Stimulated activated CD4-positive, alpha-beta T cell treated with anti-CD3 and anti-CD28 coated beads, Interleukin-2, amount 100 ng/mL, for 48 hours (primary cell): ENCODE measurements at regions not wholly inside any gene's neighbourhood (a gene's known extent, or its start where the extent isn't known, plus 50 kb on each side); places are given as distances from the start of the nearest gene placed in this dataset.
"Not testable (repeated sequence)": the region's sequence is repeated elsewhere in the genome, so short reads cannot be mapped to it uniquely, and the experiment has no call there.

ENCODE experiments used
- DNase-seq, 2 donors: peaks; one replicate each; pipeline ENCODE4 v3.0.0-alpha.2; 2020

DNA sequence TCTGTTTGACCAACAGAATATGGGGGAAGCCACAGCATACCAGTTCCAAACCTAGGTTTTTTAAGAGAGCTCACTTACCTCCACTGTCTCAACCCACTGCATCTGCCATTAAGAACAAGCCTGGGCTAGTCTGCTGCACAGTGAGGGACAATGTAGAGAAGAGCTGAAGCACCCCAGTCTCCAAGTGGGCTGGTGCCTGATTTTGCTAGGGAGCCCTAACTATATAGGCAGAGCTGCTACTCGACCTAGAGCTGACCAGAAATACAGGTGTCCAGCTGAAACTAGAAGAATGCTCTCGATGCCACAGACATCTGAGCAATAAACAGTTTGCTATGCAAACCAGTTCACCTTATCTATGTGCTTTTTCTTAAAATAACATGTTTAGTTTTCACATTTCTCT is 106.9 kb upstream of the BET1 start:
- DNase-seq, result no peak

DNA sequence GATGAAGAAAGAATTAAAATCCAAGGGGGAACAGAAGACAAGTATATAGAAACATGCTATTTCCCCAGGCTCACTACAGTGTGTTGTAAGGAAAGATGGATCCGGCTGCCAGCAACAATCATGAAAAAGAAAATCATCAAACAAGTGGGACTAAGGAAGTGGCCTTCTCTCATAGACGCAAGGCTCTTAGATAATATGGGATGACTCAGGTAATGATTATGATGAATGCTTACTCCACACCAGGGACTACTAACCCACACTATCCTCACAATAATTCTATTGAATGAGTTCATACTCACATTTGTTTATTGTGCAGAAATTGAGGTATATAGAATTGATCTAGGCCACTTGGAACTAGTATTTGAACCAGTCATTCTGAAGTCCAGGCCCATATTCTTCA is 111.2 kb upstream of the BET1 start:
- no peak for DNase-seq

GRCh38 chr7:94123136-94123535 is 119.0 kb upstream of the BET1 start:
- DNase-seq, result no peak

- DNase-seq, result no peak
Measured at GRCh38 chr7:94127026-94127425, 122.9 kb upstream of the BET1 start.

GRCh38 chr7:94128072-94128471 is 123.9 kb upstream of the BET1 start:
- DNase-seq, result no peak

- no peak for DNase-seq
Measured at GRCh38 chr7:94129443-94130140, 125.4 kb upstream of the BET1 start.

DNA sequence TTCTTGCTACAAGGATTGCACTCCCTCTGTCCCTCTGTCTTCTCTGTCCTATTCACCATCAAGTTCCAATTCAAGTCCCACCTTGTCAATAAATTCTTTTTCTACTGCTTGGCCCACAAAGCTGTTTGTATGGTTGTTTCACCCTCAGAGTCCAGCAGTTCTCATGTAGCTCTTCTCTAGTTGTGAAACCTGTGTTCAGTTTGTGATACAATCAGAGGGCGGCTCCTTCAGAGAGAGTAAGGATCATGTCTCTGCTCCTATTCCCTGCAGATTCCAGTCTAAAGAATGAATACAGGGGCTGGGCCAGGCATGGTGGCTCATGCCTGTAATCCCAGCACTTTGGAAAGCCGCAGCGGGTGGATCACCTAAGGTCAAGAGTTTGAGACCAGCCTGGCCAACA is 126.6 kb upstream of the BET1 start:
- DNase-seq, result no peak

GRCh38 chr7:94133460-94133859 is 129.3 kb upstream of the BET1 start:
- no peak for DNase-seq

- no peak for DNase-seq
Measured at GRCh38 chr7:94135180-94135579, 131.0 kb upstream of the BET1 start.

DNA sequence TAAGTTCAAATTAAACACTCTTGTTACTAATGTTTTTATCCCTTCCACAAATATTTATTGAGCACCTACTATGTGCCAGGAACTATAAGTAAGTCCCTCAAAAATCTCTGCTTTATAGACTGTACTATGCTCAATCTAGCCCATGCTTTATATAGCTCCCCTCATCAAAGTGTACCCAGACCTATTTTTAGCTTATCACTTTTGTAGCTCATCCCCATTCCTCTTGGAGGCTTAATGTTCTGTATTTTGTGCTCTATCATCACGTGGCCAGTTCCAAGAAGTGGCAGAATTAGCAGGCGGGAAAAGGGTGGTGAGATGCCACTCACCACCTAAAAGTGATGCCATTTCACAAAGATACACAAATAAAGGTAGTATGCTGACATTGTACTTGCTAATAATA is 138.1 kb upstream of the BET1 start:
- no peak for DNase-seq

- no peak for DNase-seq
Measured at GRCh38 chr7:94145602-94146001, 141.4 kb upstream of the BET1 start.

- DNase-seq, result no peak
Measured at GRCh38 chr7:94146408-94146807, 142.3 kb upstream of the BET1 start.

DNA sequence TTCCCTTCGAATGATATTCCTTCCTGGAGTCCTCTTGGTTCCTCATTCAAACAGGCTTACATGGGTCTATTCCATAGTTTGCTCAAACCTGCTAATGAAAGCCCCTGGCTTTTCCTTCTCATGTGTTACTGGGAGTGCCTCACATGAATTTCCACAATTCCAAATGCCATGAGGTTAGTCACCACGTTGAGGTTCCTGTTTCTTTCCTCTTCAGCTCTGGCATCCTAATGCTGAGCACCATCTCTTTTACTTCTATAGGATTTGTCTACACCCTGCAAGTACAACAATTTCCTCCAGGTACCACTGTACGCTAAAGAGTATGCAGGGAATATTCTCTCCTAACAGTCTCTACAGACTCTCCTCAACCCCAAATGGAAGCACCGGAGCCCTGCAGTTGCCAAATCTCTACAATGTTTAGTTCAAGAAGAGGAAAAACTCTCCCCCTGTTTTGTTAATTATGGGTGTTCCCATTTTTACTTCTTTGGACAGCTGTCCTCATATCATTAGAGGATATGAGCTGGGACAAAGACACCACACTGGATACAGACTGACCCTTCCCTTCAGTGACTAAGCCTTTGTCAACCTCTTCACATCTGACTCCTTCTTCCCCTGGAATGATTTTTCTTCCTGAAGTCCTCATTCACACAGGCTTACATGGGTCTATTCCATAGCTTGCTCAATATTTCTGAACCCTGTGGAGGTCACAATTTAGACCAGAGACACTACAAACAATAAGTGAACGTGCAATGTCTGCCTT is 145.8 kb upstream of the BET1 start:
- no peak for DNase-seq

GRCh38 chr7:94154182-94154581 is 150.0 kb upstream of the BET1 start:
- no peak for DNase-seq

DNA sequence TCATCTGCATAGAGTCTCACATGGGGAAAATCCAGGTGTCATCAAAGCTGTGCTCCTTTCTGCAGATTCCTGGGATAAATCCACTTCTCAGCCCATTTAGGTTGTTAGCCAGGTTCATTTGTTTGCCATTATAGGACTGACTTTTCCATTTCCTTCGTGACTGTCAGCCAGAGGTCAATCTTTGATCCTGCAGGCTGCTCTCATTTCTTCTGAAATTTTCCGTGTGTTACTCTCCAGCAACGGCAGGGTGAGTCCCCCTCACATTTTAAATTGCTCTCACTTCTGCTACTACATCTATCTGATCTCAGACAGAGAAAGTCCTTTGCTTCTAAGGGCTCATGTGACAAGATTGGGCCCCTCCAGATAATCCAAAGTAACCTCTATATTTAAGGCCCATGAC is 150.7 kb upstream of the BET1 start:
- no peak for DNase-seq

DNA sequence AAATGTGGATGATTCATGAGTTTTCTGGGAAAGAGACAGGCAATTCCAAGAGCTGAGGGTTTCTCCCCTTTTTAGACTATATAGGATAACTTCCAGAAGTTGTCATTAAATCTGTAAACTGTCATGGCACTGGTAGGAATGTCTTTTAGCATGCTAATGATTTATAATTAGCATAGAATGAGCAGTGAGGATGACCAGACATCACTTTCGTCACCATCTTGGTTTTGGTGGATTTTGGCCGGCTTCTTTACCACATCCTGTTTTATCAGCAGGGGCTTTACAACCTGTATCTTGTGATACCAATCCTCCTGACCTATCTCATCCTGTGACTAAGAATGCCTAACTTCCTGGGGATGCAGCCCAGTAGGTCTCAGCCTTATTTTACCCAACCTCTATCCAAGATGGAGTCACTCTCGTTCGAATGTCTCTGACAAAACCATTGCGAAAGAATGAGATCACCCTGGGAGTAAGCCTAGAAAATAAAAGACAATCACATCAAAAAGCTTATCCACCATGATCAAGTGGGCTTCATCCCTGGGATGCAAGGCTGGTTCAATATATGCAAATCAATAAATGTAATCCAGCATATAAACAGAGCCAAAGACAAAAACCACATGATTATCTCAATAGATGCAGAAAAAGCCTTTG is 153.6 kb upstream of the BET1 start:
- not testable (repeated sequence) for DNase-seq

- no peak for DNase-seq
Measured at GRCh38 chr7:94160719-94161435, 156.7 kb upstream of the BET1 start.

- DNase-seq, result no peak
Measured at GRCh38 chr7:94161476-94161875, 157.3 kb upstream of the BET1 start.

DNA sequence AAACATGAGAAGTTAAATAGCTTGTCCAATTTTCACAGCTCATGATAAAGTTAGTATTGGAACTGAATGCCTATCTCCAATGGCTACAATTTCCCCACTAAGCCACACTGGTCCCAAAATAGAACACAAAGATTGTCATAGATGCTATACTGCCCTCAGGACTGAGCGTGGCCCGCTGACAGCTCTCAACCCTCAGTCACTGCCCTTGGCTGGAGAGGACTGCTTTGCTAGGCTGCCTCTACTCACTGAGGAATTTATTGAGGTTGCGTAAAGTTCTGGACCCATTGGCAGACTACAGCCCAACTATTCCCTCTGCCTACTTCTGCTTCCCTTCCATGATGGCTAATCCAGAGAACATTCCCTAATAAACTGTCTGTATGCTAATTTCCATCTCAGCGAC is 165.5 kb upstream of the BET1 start:
- DNase-seq, result no peak

DNA sequence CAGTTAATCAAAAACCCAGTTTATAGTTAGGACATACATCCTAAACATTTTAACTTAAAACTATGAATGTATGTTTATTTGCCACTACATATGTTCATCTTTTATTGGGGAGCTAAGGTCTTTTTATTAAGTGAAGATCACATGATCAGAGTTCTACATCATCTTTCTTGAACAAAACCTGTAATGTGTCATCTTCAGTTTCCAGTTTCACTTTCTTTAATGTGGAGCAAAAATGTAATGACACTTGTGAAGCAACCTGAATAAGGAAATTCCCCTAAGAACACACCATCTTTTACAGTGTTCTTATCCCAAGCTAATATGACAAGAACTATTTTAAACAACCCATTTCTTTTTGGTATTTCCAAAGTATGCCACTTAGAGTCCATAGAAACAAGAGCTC is 166.7 kb upstream of the BET1 start:
- no peak for DNase-seq

GRCh38 chr7:94173436-94173835 is 169.3 kb upstream of the BET1 start:
- DNase-seq, result no peak

DNA sequence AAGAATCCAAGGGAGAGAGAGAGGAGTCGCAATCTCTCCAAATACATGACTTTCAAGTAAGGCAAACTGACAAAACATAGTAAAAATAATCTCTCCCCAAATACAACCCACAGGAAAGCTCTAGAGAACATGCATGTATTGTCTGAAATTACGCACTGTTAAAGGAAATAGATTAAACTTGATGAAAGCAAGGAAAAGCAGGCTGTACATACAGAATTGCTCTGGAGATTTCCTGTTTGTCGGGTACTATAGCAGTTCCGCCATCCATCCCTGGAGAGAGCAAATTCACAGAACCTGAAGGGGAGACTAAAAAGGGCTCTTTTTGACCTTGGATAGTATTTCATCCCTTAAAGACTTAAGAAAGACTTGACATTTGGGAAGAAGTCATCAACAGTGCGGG is 170.2 kb upstream of the BET1 start:
- DNase-seq, result no peak

DNA sequence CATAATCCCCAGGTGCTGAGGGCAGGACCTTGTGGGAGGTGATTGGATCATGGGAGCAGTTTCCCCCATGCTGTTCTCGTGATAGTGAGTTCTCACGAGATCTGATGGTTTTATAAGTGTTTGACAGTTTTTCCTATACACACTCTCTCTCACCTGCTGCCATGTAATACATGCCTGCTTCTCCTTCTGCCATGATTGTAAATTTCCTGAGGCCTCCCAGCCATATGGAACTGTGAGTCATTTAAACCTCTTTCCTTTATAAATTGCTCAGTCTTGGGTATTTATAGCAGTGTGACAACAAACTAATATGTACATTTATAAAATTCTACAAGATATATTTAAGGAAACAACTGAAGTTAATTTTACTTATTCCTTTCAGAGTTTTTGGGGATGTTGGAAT is 170.8 kb upstream of the BET1 start:
- DNase-seq, result no peak
